ENCODE measurements at regions not wholly inside any gene's neighbourhood (a gene's known extent, or its start where the extent isn't known, plus 50 kb on each side); places are given as distances from the start of the nearest gene placed in this dataset.

DNA sequence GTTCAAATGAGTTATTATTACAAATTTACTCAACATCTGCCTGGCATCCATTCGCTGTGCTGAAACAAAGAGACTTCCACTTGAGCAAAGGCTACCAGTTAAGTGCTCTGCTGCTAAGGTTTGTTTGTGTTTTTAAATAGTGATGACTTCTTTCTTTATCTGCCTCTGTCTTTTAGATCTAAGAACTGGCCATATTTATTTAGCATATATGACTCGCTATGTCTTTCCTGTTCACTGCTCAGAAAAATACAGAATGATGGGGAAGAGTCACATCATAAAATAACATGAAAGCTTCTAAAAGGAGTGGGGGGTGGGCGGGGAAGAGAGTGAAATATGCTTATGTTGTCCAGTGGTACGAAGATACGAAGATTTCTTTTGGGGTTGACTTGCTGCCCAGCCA lies 322.2 kb downstream of the GPAT3 start:
- no peaks in the 10 kb centered on the region for H3K36me3 Mint-ChIP-seq
- ChIA-PET POLR2A (no interaction called here), CTCF (no interaction called here)
- no peaks in the 10 kb centered on the region for H3K27me3 Mint-ChIP-seq
- H3K27ac Mint-ChIP-seq, result no peak overlapping the region
- no peak for DNase-seq
- no peaks in the 10 kb centered on the region for H3K4me1 Mint-ChIP-seq (ENCODE audit: low read depth)
- H3K9me3 Mint-ChIP-seq, result no peaks in the 10 kb centered on the region
- intact Hi-C loops (cut with micrococcal nuclease), result no loop called here
- no peak overlapping the region for H3K4me3 Mint-ChIP-seq

DNA sequence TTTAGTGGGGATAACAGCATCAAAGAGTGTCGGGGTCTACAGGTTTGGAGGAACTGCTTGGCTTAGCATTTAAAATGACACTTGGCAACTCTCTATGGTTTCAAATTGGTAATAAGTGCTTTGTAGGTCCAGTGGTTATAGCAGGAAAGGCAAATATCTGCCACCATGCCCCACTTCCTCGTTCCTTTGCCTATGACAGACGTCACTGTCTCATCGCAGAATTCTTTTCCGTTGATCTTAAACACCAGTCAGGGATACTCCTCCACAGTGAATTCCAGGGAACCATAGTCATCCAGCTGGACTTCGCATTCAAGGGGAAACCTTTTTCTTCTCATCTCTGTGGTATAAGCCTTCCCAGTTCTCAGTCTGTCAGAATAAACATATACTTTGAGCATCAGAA lies 319.1 kb downstream of the GPAT3 start:
- intact Hi-C loops (cut with micrococcal nuclease), result no loop called here
- Mint-ChIP-seq H3K9me3 (no peaks in the 10 kb centered on the region), H3K4me3 (no peak overlapping the region), H3K36me3 (no peaks in the 10 kb centered on the region), H3K4me1 (ENCODE audit: low read depth) (no peaks in the 10 kb centered on the region), H3K27me3 (no peaks in the 10 kb centered on the region), H3K27ac (no peak overlapping the region)
- no peak for DNase-seq
- POLR2A ChIA-PET, result interaction anchor here (0.6 kb wide), 1 partner anchor 65 kb away, joined by 5 read pairs; no protein-coding TSS in a partner anchor
- CTCF ChIA-PET, result no interaction called here

DNA sequence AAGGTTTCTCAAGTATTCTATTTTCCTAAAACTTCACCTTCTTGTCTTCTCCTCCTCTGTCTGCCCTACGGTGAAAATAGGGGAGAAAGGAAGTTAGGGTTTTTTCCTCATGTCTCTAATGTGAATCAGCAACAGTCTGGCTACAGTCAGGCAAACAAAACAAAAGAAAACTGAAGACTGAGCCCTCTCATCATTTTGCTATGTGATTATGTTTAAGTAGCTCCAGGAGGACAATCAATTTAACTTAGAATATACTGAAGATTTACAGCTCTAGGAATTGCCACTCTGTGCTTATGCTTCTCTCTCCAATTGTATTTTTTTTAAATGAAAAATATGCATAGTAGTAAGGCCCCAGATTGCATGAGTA lies 316.2 kb downstream of the GPAT3 start:
- ChIA-PET CTCF (no interaction called here), POLR2A (no interaction called here)
- H3K4me1 Mint-ChIP-seq (ENCODE audit: low read depth), result no peaks in the 10 kb centered on the region
- no peak overlapping the region for H3K27ac Mint-ChIP-seq
- H3K4me3 Mint-ChIP-seq, result no peak overlapping the region
- DNase-seq, result no peak
- no peaks in the 10 kb centered on the region for H3K9me3 Mint-ChIP-seq
- intact Hi-C loops (cut with micrococcal nuclease), result no loop called here
- no peaks in the 10 kb centered on the region for H3K36me3 Mint-ChIP-seq
- H3K27me3 Mint-ChIP-seq, result no peaks in the 10 kb centered on the region

DNA sequence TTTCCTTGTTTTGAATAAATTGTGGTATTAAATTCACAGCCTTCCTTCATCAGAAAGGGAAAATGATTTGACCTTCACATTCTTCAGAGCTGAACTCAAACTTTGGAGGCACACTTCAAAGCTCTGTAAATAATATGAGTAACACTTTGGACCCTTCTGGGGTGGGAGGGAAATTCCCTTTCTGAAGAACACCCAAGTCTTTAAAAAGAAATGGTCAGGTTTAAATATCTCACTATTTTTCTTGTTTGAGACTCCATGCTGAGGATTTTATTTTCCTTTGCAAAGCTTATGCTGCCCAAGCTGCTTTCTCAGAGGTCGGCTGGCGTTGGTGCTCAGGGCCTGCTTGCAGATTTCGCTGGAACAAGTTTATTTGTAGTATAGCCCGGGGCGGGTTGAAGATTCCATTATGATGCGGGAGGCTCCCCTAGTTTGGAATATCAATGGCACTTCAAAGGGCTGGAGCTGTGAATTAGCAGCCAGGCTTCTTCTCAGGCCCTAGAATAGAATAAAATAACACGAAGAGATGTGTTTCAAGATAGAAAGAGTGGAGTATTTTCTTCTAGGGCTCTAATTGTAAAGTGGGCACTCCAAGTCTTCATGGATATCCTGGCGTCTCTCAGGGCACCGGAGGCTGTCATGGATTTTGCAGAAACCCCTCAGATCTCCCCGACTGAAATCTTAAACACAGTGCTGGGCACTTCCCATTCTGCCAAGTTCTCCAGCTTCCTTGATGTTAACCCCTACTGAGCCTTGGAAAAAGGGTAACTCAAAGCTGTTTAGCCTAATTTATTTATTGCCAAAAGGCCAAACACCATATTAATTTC lies 315.6 kb downstream of the GPAT3 start:
- intact Hi-C loops (cut with micrococcal nuclease), result no loop called here
- POLR2A ChIA-PET, result no interaction called here
- no peaks in the 10 kb centered on the region for H3K9me3 Mint-ChIP-seq

DNA sequence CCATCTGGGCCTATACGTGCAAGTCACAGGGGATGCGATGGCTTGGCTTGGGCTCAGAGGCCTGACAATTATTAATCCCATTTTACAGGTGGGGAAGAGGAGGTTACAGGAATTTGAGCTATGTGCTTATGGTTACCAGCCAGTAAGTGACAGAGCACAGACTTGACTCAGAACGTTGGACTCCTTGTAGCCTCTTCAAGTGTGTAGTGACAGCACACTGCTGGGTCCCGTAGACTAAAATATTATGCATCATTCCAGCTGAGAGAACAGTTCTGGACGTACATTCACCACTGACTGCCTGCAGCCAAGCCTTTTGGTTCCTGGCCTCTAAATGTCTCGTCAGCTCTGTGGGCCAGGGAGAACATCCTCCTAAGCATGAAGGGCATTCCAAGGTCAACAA lies 314.5 kb downstream of the GPAT3 start:
- intact Hi-C loops (cut with micrococcal nuclease), result no loop called here
- CTCF ChIA-PET, result no interaction called here

More for the DNA sequence above, 315.6 kb downstream of the GPAT3 start:
- no peak overlapping the region for H3K27ac Mint-ChIP-seq
- CTCF ChIA-PET, result no interaction called here
- no peak overlapping the region for H3K4me3 Mint-ChIP-seq
- H3K4me1 Mint-ChIP-seq (ENCODE audit: low read depth), result no peaks in the 10 kb centered on the region
- H3K27me3 Mint-ChIP-seq, result no peaks in the 10 kb centered on the region
- DNase-seq, result no peak
- no peaks in the 10 kb centered on the region for H3K36me3 Mint-ChIP-seq

DNA sequence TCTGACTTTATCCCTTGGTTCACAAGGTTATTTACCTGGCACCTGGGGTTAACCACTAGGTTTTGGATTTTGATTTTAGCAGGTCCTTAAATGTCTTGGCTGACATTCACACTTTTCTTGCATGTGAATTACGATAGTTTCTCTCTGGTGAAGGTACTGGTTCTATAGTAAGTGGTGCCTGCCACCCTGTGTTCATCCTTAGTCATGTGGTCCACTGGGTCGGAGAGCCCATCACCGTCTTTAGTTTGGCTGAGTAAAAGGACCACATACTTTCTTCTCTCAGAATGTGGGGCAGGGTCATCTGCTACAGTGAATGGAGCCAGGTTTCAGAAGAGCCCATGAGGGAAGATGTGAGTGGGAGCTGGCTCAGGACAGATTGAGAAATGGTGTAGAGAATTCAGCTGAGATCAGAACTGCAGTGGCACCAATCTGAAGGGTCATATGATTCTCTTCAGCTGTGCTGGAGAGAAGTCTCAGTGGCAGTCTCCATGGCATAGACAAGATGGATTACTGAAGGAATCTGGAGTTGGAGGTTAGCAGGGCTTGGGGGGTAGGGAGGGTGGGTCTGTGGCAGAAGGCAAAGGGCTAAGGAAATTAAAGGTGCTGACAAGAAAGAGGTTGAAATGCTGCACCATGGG lies 310.4 kb downstream of the GPAT3 start:
- Mint-ChIP-seq H3K4me3 (no peak overlapping the region), H3K27me3 (no peaks in the 10 kb centered on the region), H3K27ac (no peak overlapping the region), H3K4me1 (ENCODE audit: low read depth) (no peaks in the 10 kb centered on the region), H3K36me3 (no peaks in the 10 kb centered on the region), H3K9me3 (no peaks in the 10 kb centered on the region)
- ChIA-PET POLR2A (no interaction called here), CTCF (no interaction called here)
- DNase-seq, result no peak
- intact Hi-C loops (cut with micrococcal nuclease), result no loop called here

More for the DNA sequence above, 314.5 kb downstream of the GPAT3 start:
- DNase-seq, result no peak
- Mint-ChIP-seq H3K36me3 (no peaks in the 10 kb centered on the region), H3K4me1 (ENCODE audit: low read depth) (no peaks in the 10 kb centered on the region), H3K27me3 (no peaks in the 10 kb centered on the region), H3K4me3 (no peak overlapping the region), H3K9me3 (no peaks in the 10 kb centered on the region), H3K27ac (no peak overlapping the region)
- POLR2A ChIA-PET, result no interaction called here

DNA sequence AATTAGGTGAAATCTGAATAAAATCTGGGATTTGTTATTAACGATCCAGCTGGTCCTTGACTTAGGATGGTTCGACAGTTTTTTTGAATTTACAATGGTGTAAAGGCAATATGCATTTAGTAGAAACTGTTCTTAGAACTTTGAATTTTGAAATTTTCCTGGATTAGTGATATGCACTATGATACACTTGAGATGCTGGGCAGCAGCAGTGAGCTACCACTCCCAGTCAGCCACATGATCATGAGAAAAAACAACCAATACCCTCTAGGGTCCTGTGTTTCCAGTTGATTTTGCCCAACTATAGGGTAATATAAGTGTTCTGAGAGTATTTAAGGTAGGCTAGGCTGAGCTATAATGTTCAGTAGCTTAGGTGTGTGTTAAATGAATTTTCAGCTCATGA lies 303.7 kb downstream of the GPAT3 start:
- intact Hi-C loops (cut with micrococcal nuclease), result no loop called here
- H3K9me3 Mint-ChIP-seq, result no peaks in the 10 kb centered on the region

DNA sequence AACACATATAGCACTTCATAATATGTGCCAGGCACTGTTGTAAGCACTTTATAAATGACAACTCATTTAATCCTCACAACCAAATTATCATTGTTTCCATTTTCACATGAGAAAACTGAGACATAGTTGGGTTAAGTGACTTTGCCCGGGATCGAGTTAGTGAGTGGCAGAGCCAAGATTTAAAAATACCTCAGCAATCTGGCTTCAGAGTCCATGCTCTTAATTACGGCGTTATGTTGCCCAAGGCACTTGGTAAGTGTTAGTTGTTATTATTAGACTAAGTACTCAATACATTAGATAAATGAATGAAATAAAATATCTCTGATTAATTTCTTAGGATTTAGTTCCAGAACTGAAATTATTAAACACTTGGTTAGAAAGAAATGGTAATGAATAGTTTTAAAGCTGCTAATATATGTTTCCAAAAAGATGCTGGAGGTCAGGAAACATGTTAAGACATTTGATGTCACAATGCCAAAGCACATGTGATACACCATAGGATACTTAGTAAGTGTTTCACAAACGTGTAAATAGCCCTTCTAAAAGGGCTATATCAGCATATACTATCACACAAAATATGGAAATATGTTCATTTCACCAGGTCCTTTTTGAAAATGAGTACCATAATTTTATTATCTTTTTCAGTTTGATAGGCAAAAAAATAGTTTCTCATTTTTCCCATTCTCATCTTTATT lies 301.9 kb downstream of the GPAT3 start:
- ChIA-PET POLR2A (no interaction called here), CTCF (no interaction called here)
- no peaks in the 10 kb centered on the region for H3K9me3 Mint-ChIP-seq
- no peaks in the 10 kb centered on the region for H3K27me3 Mint-ChIP-seq
- no peak overlapping the region for H3K27ac Mint-ChIP-seq
- intact Hi-C loops (cut with micrococcal nuclease), result no loop called here
- no peaks in the 10 kb centered on the region for H3K4me1 Mint-ChIP-seq (ENCODE audit: low read depth)
- DNase-seq, result no peak
- no peak overlapping the region for H3K4me3 Mint-ChIP-seq
- H3K36me3 Mint-ChIP-seq, result no peaks in the 10 kb centered on the region

More for the DNA sequence above, 303.7 kb downstream of the GPAT3 start:
- no peaks in the 10 kb centered on the region for H3K36me3 Mint-ChIP-seq
- no peak overlapping the region for H3K4me3 Mint-ChIP-seq
- H3K27ac Mint-ChIP-seq, result no peak overlapping the region
- no peaks in the 10 kb centered on the region for H3K4me1 Mint-ChIP-seq (ENCODE audit: low read depth)
- no peak for DNase-seq
- CTCF ChIA-PET, result no interaction called here
- no peaks in the 10 kb centered on the region for H3K27me3 Mint-ChIP-seq
- POLR2A ChIA-PET, result no interaction called here

DNA sequence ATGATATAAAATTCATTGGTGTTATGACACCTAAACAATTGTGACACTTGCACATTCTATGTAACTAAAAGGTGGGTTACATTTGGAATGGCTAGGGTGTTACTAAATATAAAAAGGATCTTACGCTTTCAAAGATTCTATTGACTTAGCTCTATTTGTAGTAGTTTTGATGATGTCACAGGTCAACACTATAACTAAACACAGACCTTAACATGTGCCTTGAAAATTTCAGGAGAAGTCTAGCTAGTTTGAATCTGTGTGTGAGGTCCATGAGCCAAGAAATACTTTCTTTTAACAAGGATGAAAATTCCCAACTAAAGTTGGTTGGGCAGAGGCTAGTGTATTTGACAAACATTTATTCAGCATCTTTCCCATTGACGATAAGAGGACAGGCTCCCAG lies 298.0 kb downstream of the GPAT3 start:
- Mint-ChIP-seq H3K4me1 (ENCODE audit: low read depth) (no peaks in the 10 kb centered on the region), H3K27ac (no peak overlapping the region), H3K36me3 (no peaks in the 10 kb centered on the region), H3K4me3 (no peak overlapping the region), H3K27me3 (no peaks in the 10 kb centered on the region), H3K9me3 (no peaks in the 10 kb centered on the region)
- CTCF ChIA-PET, result no interaction called here
- no peak for DNase-seq
- POLR2A ChIA-PET, result no interaction called here
- intact Hi-C loops (cut with micrococcal nuclease), result no loop called here

DNA sequence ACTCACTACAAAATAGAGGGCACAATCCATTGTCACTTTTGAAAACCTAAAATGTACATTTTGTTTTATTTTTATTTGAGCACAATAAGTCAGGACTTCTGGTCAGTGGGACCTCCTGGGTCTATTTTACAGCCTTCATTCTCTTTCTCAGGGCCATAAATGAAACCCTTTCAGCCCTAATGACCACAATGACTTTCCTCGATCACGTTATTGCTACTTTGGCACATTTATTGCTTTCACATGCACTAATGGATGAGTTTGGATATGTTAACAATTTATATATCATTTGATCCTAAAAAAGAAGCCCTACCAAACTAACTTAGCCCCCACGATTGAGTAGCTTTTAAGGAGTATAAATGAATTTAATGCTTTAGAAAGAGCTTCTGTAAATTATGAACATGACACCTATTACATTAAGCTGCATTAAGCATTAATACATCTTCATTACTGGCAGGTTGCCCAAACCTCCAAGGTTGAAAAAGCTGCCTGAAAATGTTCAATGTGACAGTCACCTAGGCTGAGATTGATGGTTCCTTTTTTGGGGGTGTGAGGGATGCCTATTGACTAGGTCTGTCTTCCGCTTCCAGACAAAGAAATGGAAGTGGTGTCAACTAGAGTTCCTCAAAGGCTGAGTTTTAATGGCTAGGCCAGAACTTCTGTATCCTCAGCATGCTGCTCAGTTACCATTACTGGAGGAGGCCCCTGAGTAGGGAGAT lies 296.4 kb downstream of the GPAT3 start:
- ChIA-PET POLR2A (no interaction called here), CTCF (no interaction called here)
- H3K4me1 Mint-ChIP-seq (ENCODE audit: low read depth), result no peaks in the 10 kb centered on the region
- no peak overlapping the region for H3K4me3 Mint-ChIP-seq
- intact Hi-C loops (cut with micrococcal nuclease), result no loop called here
- no peaks in the 10 kb centered on the region for H3K9me3 Mint-ChIP-seq
- H3K27me3 Mint-ChIP-seq, result no peaks in the 10 kb centered on the region
- no peaks in the 10 kb centered on the region for H3K36me3 Mint-ChIP-seq
- no peak overlapping the region for H3K27ac Mint-ChIP-seq
- no peak for DNase-seq

DNA sequence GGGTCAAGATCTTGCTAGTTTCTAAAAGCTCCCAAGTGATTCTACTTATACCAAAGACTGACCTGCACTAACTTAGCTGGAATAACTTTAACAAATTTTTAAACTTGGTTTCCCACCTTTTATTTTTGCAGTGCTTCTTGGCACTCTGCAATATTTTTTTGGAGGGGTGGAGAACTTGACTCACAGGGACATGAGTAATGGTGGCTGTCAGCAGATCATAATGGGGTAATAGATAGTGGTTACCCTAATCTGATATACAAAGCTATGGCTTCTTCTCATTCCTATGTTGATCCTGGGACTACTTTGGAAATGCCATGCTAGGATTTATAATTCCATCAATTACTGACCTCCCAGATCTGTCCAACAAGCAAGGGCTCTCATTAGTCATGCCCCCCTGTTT lies 295.7 kb downstream of the GPAT3 start:
- DNase-seq, result no peak
- intact Hi-C loops (cut with micrococcal nuclease), result no loop called here
- Mint-ChIP-seq H3K27me3 (no peaks in the 10 kb centered on the region), H3K4me1 (ENCODE audit: low read depth) (no peaks in the 10 kb centered on the region), H3K36me3 (no peaks in the 10 kb centered on the region), H3K4me3 (no peak overlapping the region), H3K27ac (no peak overlapping the region), H3K9me3 (no peaks in the 10 kb centered on the region)
- POLR2A ChIA-PET, result no interaction called here
- CTCF ChIA-PET, result no interaction called here

DNA sequence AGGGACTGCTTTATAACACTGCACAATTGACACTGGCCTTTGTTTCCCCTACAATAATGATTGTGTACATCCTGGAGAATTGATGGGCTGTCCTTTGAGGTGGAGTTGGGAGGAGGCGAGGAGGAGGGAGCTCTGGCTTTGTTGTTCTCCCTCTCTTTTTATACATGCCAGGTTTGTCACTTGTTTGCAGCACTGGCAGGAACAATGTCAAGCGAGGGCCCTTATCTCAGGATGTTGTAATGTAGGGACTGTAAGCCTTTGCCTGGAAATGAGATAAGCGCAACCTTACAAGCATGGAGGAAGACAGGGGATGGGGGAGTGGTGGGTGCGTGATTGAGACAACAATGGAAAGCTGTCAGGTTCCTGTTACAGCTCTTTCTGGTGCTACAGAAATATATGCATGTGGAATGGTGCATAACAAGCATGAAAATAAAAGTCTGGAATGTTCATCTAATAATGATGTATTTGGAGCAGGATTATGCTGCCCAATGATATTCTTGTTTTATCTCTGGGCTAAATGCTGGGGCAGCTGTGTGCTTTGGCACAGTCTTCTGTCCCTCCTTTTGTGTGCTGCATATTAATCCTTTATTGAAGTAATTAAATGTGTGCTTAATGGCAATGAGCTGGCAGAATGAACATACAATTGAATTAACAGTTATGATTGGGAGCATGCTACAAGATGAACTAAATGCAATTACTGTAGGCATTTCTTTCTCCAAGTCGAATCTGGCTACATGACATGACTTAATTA lies 294.4 kb downstream of the GPAT3 start:
- Mint-ChIP-seq H3K9me3 (no peaks in the 10 kb centered on the region), H3K27me3 (no peaks in the 10 kb centered on the region), H3K4me3 (no peak overlapping the region), H3K4me1 (ENCODE audit: low read depth) (no peaks in the 10 kb centered on the region), H3K27ac (no peak overlapping the region), H3K36me3 (no peaks in the 10 kb centered on the region)
- intact Hi-C loops (cut with micrococcal nuclease), result no loop called here
- POLR2A ChIA-PET, result no interaction called here
- no peak for DNase-seq
- CTCF ChIA-PET, result no interaction called here

Measured in activated CD4-positive, alpha-beta memory T cell treated with anti-CD3 and anti-CD28 coated beads for 36 hours (primary cell).